NT2/D1 (cell line): ENCODE measurements at regions not wholly inside any gene's neighbourhood (a gene's known extent, or its start where the extent isn't known, plus 50 kb on each side); places are given as distances from the start of the nearest gene placed in this dataset.

Experiments
- SUZ12 ChIP-seq: IDR thresholded peaks from 2 replicates; pipeline ENCODE4 v1.6.1; 2011; ENCODE audit not compliant: insufficient read length, insufficient read depth; ENCODE audit errors: extremely low read depth
- YY1 ChIP-seq: IDR thresholded peaks from 2 replicates; pipeline ENCODE4 v1.6.1; 2011; ENCODE audit not compliant: insufficient read length, insufficient read depth

DNA sequence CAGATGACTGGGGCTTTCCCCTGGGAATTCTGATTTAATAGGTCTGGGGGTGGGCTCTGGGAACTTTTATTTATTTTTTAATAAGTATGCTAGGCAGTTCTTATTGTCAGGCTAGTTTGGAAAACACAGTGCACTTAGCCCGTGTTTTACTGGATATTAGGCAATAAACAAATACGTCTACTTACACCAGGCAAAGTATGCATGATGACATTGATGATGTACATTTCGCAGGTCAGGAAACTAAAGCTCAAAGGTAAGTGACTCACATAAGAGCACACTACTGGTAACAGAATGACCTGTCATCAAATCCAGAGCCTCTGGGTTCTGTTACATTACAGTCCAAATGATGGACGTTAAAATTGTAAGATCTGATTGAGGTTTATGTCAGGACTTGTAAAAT is 144.4 kb upstream of the EXOC2 start:
- TF ChIP-seq YY1: no peak
- TF ChIP-seq SUZ12: no peak
